Bronchial epithelial cell (primary cell): ENCODE measurements at regions not wholly inside any gene's neighbourhood (a gene's known extent, or its start where the extent isn't known, plus 50 kb on each side); places are given as distances from the start of the nearest gene placed in this dataset.

Source experiments
- DNase-seq: peaks from one replicate; pipeline ENCODE4 v3.0.0-alpha.2; 2010; ENCODE audit warnings: low read depth
- FAIRE-seq: peaks from 2 replicates; lab custom pipeline; 2011; peaks lifted over from hg19 to GRCh38; lab: Jason Lieb, UNC
- H3K27me3 ChIP-seq: 2 replicates; pipeline ENCODE4 v1.5.1; 2011; ENCODE audit warnings: low read length; ENCODE audit not compliant: control insufficient read depth, insufficient read depth
- H3K36me3 ChIP-seq: 2 replicates; pipeline ENCODE4 v1.5.1; 2011; ENCODE audit warnings: low read length; ENCODE audit not compliant: control insufficient read depth, insufficient read depth
- H3K4me3 ChIP-seq: 2 replicates; pipeline ENCODE4 v1.5.1; 2011; ENCODE audit warnings: mild to moderate bottlenecking, low read depth, low read length, control low read depth
- TF ChIP-seq, protein P1 (sequence below): IDR thresholded peaks from 2 replicates; pipeline ENCODE4 v1.5.1; 2011; ENCODE audit warnings: mild to moderate bottlenecking, moderate library complexity, low read length, control low read depth, inconsistent platforms; ENCODE audit not compliant: insufficient read depth, severe bottlenecking

DNA sequence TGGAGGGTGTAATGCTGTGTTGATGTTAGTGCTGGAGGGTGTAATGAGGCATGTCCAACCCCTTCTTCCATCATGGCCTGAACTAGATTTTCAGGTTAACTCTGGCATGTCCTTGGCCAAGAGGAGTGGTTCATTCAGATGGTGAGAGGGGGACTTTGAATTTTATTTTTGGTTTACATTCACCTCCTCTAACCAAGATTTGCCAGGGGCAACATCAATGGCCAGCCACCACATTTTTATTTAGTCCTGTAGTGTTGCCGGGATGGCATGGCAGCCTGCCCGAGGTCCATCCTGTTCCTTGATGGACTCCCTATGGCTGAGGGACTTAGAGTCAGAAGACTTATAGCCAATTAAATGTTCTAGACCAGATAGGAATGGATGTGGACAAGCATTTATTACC lies 484.6 kb upstream of the HS6ST1 start:
- Histone ChIP-seq H3K36me3 (no peaks in the 10 kb centered on the region), H3K27me3 (no peaks in the 10 kb centered on the region), H3K4me3 (no peak overlapping the region)
- FAIRE-seq (no peak), DNase-seq (no peak)
- TF ChIP-seq, protein P1, sequence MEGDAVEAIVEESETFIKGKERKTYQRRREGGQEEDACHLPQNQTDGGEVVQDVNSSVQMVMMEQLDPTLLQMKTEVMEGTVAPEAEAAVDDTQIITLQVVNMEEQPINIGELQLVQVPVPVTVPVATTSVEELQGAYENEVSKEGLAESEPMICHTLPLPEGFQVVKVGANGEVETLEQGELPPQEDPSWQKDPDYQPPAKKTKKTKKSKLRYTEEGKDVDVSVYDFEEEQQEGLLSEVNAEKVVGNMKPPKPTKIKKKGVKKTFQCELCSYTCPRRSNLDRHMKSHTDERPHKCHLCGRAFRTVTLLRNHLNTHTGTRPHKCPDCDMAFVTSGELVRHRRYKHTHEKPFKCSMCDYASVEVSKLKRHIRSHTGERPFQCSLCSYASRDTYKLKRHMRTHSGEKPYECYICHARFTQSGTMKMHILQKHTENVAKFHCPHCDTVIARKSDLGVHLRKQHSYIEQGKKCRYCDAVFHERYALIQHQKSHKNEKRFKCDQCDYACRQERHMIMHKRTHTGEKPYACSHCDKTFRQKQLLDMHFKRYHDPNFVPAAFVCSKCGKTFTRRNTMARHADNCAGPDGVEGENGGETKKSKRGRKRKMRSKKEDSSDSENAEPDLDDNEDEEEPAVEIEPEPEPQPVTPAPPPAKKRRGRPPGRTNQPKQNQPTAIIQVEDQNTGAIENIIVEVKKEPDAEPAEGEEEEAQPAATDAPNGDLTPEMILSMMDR = no peak

DNA sequence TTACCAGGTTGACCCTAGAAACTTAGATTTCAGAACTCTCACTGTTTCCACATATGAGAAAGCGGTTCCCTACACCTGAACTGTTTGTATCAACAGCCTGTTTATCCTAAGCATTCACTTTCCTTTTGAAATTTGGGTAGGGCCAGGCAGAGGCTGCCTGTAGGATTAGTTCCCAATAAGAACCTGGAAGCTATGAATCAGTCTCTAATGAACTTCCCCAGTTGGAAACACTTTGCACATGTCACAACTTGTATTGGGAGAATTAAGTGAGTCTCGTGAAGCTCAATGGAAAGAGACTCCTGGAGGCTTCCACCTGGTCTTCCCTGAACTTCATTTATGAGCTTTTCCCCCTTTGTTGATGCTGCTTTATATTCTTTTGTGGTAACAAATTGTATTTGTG lies 486.6 kb upstream of the HS6ST1 start:
- TF ChIP-seq, protein P1 = no peak
- Histone ChIP-seq H3K4me3 (no peak overlapping the region), H3K27me3 (no peaks in the 10 kb centered on the region), H3K36me3 (no peaks in the 10 kb centered on the region)
- FAIRE-seq (peak; percentile 97), DNase-seq (peak; percentile 95)

DNA sequence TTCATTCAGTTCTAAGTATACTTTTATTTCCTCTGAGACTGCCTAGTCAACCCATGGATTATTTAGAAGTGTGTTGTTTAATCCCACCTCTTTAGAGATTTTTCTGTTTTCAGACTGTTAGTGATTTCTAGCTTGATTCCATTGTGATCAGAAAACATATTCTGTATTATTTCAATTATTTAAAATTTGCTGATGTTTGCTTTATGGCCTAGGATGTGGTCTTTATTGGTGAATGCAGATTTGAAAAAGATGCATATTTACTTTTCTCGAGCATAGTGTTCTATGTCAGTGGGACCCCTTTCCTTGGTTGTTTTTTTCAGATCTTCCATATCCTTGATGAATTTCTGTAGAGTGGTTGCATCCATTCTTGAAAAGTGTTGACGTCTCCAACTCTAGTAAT lies 487.2 kb upstream of the HS6ST1 start:
- no peaks in the 10 kb centered on the region for H3K36me3 ChIP-seq
- H3K4me3 ChIP-seq = no peak overlapping the region
- H3K27me3 ChIP-seq = no peaks in the 10 kb centered on the region
- DNase-seq (no peak), FAIRE-seq (no peak)
- TF ChIP-seq, protein P1 = no peak

DNA sequence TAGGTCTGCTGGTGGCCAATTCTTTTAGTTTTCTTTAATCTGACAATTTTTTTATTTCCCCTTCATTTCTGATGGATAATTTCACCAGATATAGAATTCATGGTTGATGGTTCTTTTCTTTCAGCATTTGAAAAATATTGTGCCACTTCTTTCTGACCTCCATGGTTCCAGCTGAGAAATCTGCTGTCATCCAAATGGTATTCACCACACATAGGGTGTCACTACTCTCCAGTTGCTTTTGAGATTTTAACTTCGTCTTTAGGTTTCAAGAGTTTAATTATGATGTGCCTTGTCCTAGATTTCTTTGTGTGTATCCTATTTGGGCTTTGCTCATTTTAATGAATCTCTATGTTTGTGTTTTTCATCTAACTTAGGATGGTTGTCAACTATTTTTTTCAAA lies 488.6 kb upstream of the HS6ST1 start:
- Histone ChIP-seq H3K36me3 (no peaks in the 10 kb centered on the region), H3K4me3 (no peak overlapping the region), H3K27me3 (no peaks in the 10 kb centered on the region)
- DNase-seq (no peak), FAIRE-seq (no peak)
- TF ChIP-seq, protein P1 = no peak

GRCh38 chr2:128808462-128809258 lies 490.0 kb upstream of the HS6ST1 start:
- no peak for FAIRE-seq
- Histone ChIP-seq H3K36me3 (no peaks in the 10 kb centered on the region), H3K4me3 (no peak overlapping the region), H3K27me3 (no peaks in the 10 kb centered on the region)
- DNase-seq = peak; percentile 95
- TF ChIP-seq, protein P1 = no peak

- peak; percentile 92 for FAIRE-seq
- TF ChIP-seq, protein P1 = peak; percentile 17
- peak; percentile 96 for DNase-seq
- no peaks in the 10 kb centered on the region for H3K27me3 ChIP-seq
- no peaks in the 10 kb centered on the region for H3K36me3 ChIP-seq
- H3K4me3 ChIP-seq = no peak overlapping the region
Measured at GRCh38 chr2:128809259-128809636, 490.6 kb upstream of the HS6ST1 start.
